ENCODE measurements at regions not wholly inside any gene's neighbourhood (a gene's known extent, or its start where the extent isn't known, plus 50 kb on each side); places are given as distances from the start of the nearest gene placed in this dataset.

GRCh38 chr14:97592341-97592980 lies 795.3 kb downstream of the VRK1 start:
- no peak for ATAC-seq (ENCODE audit: insufficient read depth, low FRiP score)
- WGBS, 2 donors = 74 to 82% methylated on average over 5 of the region's 5 CpGs
- no peaks in the 10 kb centered on the region for H3K4me1 ChIP-seq (ENCODE audit: control insufficient read depth in 5 of 5, insufficient read depth in 5 of 5, low read length in 5 of 5)
- no peaks in the 10 kb centered on the region for H3K36me3 ChIP-seq (ENCODE audit: control insufficient read depth in 4 of 4, insufficient read depth in 4 of 4, low read length in 4 of 4)
- peaks cover 0 to 5% (median 2%) of the 10 kb centered on the region in 4 donors for H3K9me3 ChIP-seq (ENCODE audit: control insufficient read depth in 4 of 4, insufficient read depth in 3 of 4, low read length in 3 of 4)
- H3K9ac ChIP-seq (ENCODE audit: insufficient read depth in 1 of 2, low read length in 2 of 2) = no peak overlapping the region
- DNase-seq = no peak
- H3K27ac ChIP-seq (ENCODE audit: low read depth in 1 of 2, low read length in 1 of 2) = no peak overlapping the region
- no peak for TF ChIP-seq CTCF (IDR thresholded peaks at IDR 0.05; ENCODE audit: control extremely low read depth, extremely low read depth)
- H3K4me3 ChIP-seq = no peak overlapping the region
- peaks cover 0 to 3% (median 0%) of the 10 kb centered on the region in 3 donors for H3K27me3 ChIP-seq (ENCODE audit: control insufficient read depth in 3 of 3, insufficient read depth in 3 of 3, low read length in 2 of 3)

GRCh38 chr14:97594306-97594705 lies 797.1 kb downstream of the VRK1 start:
- ATAC-seq (ENCODE audit: insufficient read depth, low FRiP score) (no peak), DNase-seq (no peak)
- H3K4me3 ChIP-seq = no peak overlapping the region
- no peak overlapping the region for H3K9ac ChIP-seq (ENCODE audit: insufficient read depth in 1 of 2, low read length in 2 of 2)
- no peaks in the 10 kb centered on the region for H3K4me1 ChIP-seq (ENCODE audit: control insufficient read depth in 5 of 5, insufficient read depth in 5 of 5, low read length in 5 of 5)
- no peak overlapping the region for H3K27ac ChIP-seq (ENCODE audit: low read depth in 1 of 2, low read length in 1 of 2)
- WGBS, 2 donors = 85 to 96% methylated on average over 1 of the region's 1 CpG
- peaks cover 0 to 5% (median 2%) of the 10 kb centered on the region in 4 donors for H3K9me3 ChIP-seq (ENCODE audit: control insufficient read depth in 4 of 4, insufficient read depth in 3 of 4, low read length in 3 of 4)
- no peaks in the 10 kb centered on the region for H3K36me3 ChIP-seq (ENCODE audit: control insufficient read depth in 4 of 4, insufficient read depth in 4 of 4, low read length in 4 of 4)
- peaks cover 0 to 3% (median 0%) of the 10 kb centered on the region in 3 donors for H3K27me3 ChIP-seq (ENCODE audit: control insufficient read depth in 3 of 3, insufficient read depth in 3 of 3, low read length in 2 of 3)
- TF ChIP-seq CTCF (IDR thresholded peaks at IDR 0.05; ENCODE audit: control extremely low read depth, extremely low read depth) = no peak

GRCh38 chr14:97602438-97603117 lies 805.4 kb downstream of the VRK1 start:
- DNase-seq (peak in 1 of 3 donors; percentile 18), ATAC-seq (ENCODE audit: insufficient read depth, low FRiP score) (no peak)

More at GRCh38 chr14:97602438-97603117, 805.4 kb downstream of the VRK1 start:
- H3K36me3 ChIP-seq (ENCODE audit: control insufficient read depth in 4 of 4, insufficient read depth in 4 of 4, low read length in 4 of 4) = no peaks in the 10 kb centered on the region
- no peak overlapping the region for H3K9ac ChIP-seq (ENCODE audit: insufficient read depth in 1 of 2, low read length in 2 of 2)
- WGBS, 2 donors = 25 to 29% methylated on average over 13 of the region's 13 CpGs
- no peak for TF ChIP-seq CTCF (IDR thresholded peaks at IDR 0.05; ENCODE audit: control extremely low read depth, extremely low read depth)
- H3K4me1 ChIP-seq (ENCODE audit: control insufficient read depth in 5 of 5, insufficient read depth in 5 of 5, low read length in 5 of 5) = peaks cover 0 to 3% (median 0%) of the 10 kb centered on the region in 5 donors
- no peaks in the 10 kb centered on the region for H3K27me3 ChIP-seq (ENCODE audit: control insufficient read depth in 3 of 3, insufficient read depth in 3 of 3, low read length in 2 of 3)
- peak overlapping the region in 1 of 2 donors; percentile 20 for H3K27ac ChIP-seq (ENCODE audit: low read depth in 1 of 2, low read length in 1 of 2)
- H3K4me3 ChIP-seq = no peak overlapping the region
- peaks cover 0 to 8% (median 0%) of the 10 kb centered on the region in 4 donors for H3K9me3 ChIP-seq (ENCODE audit: control insufficient read depth in 4 of 4, insufficient read depth in 3 of 4, low read length in 3 of 4)

Measured in lung (tissue), 11 donors.